Cardiac fibroblast (primary cell): ENCODE measurements at regions not wholly inside any gene's neighbourhood (a gene's known extent, or its start where the extent isn't known, plus 50 kb on each side); places are given as distances from the start of the nearest gene placed in this dataset.
"Not testable (repeated sequence)": the region's sequence is repeated elsewhere in the genome, so short reads cannot be mapped to it uniquely, and the experiment has no call there.

Source experiments
- DNase-seq, 2 donors: peaks; one replicate each; pipeline versions ENCODE4 v3.0.0 to v3.0.0-alpha.2; 2010; ENCODE audit warnings: low read depth in 2 of 2
- H3K4me3 ChIP-seq, 2 donors: replicated peaks in 1 of 2; 1 replicate in 1 of 2; 2 replicates in 1 of 2; pipeline ENCODE4 v1.5.1; 2011; ENCODE audit warnings: low read depth in 2 of 2, low read length in 2 of 2, mild to moderate bottlenecking in 2 of 2, moderate library complexity in 1 of 2
- CTCF ChIP-seq: IDR thresholded peaks from one replicate; pipeline ENCODE4 v1.5.1; 2011; ENCODE audit warnings: low read depth, mild to moderate bottlenecking, low read length, inconsistent platforms

- no peak overlapping the region for H3K4me3 ChIP-seq
- no peak for DNase-seq
- TF ChIP-seq CTCF, result no peak
Observed at GRCh38 chr13:76579701-76580100, 306.5 kb downstream of the KCTD12 start.

GRCh38 chr13:76575634-76576033 lies 310.6 kb downstream of the KCTD12 start:
- not testable (repeated sequence) for DNase-seq, H3K4me3 ChIP-seq

- DNase-seq, result no peak
- no peak overlapping the region for H3K4me3 ChIP-seq
- TF ChIP-seq CTCF, result no peak
Observed at GRCh38 chr13:76570510-76570971, 315.7 kb downstream of the KCTD12 start.

GRCh38 chr13:76556627-76557026 lies 329.6 kb downstream of the KCTD12 start:
- no peak overlapping the region for H3K4me3 ChIP-seq
- no peak for TF ChIP-seq CTCF
- no peak for DNase-seq

GRCh38 chr13:76552807-76553206 lies 333.4 kb downstream of the KCTD12 start:
- TF ChIP-seq CTCF, result no peak
- DNase-seq, result peak; percentile 1 to 25
- no peak overlapping the region for H3K4me3 ChIP-seq

- TF ChIP-seq CTCF, result no peak
- peak; percentile 14 to 21 for DNase-seq
- H3K4me3 ChIP-seq, result no peak overlapping the region
Observed at GRCh38 chr13:76552041-76552772, 334.0 kb downstream of the KCTD12 start.

GRCh38 chr13:76542176-76542575 lies 344.0 kb downstream of the KCTD12 start:
- no peak overlapping the region for H3K4me3 ChIP-seq
- TF ChIP-seq CTCF, result no peak
- DNase-seq, result no peak
